COR-L47 (cell line): ENCODE measurements at regions not wholly inside any gene's neighbourhood (a gene's known extent, or its start where the extent isn't known, plus 50 kb on each side); places are given as distances from the start of the nearest gene placed in this dataset.

Source experiments
- DNase-seq: peaks from one replicate; lab custom pipeline; 2025; lab: John Stamatoyannopoulos, UW

DNA sequence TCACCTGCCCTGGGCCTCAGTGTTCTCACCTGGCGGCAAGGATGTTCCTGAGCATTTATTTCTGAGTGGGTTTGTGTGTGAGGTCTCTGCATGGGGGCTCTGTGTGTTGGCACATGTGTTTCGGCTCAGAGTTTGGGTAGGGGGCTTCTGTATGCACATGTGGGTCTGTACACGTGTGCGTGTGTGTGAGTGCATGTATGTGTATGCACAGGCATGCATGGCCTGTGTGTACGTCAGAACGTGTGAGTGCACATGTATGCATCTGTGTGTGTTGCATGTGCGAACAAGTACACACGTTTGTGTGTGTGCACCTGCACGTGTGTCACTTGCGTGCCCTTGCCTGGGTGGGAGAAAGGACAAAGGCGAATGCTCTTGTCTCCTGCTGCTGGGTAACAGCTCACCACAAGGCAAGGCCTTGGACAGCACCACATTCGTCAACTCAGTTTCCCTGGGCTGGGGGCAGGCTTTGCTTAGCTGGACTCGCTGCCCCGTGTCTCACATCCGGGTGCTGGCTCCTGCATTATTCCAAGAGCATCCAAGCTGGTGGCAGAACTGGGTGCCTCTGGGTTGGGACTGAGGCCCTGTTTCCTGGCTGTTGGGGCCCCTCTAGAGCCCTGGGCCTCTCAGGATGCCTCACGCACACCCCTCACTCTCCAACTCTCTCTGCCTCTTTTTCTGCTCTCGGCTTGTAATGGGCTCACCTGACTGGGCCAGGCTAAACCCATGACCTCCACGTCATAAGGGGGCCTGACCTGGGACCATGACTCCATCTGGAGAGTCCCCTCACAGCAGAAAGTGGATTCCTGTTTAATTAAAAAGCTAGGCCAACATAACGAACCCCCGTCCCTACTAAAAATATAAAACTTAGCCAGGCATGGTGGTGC is 153.6 kb upstream of the C14orf180 start:
- DNase-seq: no peak

DNA sequence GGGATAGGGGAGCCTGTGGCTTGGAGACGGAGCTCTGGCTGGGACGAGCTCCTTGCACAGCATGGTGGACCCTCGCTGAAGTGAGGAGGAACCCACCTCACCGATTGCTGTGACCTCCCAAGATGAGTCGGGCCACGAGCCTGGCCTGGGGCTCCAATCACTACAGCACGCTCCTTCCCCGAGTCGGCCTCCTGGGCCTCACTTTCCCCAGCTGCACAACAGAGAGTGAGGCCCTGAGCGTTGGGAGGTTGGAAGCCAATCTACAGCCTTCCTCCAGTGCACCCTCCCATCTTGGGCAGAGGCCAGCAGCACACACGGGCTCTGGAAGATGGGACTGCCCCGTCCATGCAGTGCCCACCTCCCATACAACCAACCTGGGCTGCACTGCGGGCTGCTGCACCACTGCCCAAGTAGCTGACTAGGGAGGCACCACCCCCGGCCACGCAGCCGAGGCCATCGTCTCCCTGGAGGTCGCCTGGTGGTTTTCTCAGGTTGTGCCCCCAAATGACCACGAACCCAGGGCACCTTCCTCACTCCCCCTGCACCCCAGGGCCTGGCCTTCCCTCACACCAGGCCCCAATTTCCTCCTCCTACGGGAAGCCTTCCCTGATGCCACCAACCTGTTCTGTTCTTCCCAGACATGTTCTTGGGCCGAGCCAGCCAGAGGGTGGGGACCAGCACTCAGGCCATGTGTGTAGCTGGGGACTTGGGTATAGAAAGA is 152.3 kb upstream of the C14orf180 start:
- DNase-seq: no peak

DNA sequence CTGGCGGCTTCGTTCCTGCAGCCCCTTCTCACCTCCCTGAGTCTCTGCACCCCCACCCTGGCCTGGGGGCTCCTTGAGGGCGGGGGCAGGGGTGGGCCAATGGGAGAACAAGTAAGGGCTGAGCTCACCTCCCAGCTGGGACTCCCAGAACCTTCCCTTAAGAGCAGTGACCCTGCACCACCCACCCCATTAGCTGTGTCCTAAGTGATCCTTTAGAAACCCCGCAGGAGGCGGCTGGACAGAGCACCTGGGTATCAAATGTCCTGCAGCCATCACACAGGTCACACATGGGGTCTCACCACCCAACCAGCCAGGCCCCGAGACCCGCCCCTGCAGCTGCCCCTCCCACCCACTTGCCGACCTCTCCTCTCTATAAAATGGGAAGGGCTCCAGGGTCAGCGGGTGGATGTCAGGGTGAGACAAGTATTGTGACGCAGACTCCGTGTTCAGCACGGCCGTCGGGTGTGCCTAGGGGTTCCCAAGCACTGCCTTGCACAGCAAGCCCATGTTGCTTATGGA is 151.2 kb upstream of the C14orf180 start:
- DNase-seq: no peak

DNA sequence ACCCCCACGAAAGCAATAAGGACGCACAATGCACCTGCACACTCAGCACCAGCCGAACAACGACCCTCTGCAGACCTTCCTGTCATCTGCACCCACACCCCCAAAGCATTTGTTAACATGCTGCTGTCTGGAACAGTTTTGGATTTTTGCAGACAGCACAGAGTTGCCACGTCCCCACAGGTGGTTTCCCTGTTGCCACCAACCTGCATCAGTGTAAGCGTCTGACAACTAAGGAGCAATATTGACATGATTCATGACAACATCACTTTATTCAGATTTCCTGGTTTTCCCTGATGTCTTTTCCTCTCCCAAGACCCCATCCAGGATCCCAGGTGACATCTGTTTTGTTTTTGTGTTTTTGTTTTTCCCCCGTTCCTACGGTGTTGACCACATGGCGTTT is 150.7 kb upstream of the C14orf180 start:
- no peak for DNase-seq

DNA sequence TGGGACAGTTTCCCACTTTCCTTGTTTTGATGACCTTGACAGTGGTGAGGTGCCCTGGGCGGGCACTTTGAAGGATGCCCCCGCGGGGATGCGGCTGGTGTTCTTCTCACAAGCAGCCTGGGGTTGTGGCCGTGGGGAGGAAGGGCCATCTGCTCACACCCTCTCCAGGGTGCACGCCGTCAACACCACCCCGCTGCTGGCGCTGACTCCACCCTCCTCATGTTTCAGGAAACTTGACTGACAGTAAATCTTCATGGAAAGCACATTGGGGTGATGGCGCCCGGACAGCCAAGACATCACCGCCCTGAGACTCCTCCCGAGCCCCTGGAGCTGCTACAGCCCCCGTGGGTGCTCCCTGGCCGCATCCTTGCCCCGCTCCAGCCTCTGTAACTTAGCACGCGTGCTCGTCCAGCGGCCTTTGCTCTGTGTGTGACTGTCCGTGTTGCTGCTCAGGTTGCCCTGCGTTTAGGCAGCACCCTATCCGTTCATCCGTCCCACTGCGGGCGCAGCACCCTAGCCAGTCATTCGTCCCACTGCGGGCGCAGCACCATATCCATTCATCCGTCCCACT is 150.2 kb upstream of the C14orf180 start:
- DNase-seq: no peak

DNA sequence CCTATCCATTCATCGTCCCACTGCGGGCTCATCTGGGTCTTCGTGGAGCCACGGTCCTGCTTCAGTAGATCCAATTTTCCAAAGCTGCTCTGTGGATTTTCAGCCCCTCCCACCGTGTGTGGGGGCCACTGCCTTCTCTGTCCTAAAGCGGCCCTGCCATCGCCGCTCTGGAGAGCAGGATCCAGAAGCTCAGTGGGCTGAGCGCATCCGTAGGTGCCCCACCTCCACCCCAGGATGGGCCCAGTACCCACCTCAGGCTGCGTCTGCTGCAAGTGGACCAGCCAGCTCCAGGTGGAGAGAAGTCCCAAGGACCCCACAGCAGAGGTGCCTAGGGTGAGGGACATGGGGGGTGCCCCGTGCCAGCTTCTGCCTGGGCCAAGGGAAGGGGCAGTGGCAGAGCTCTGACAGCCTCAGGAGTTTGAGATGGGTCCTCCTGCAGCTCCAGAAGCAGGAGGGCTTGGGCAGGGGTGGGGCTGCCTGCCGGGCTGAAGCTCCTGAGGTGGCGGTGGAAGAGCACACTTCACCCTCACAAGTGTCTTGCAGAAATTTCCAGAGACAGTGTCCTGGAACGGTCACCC is 148.1 kb upstream of the C14orf180 start:
- DNase-seq: no peak

DNA sequence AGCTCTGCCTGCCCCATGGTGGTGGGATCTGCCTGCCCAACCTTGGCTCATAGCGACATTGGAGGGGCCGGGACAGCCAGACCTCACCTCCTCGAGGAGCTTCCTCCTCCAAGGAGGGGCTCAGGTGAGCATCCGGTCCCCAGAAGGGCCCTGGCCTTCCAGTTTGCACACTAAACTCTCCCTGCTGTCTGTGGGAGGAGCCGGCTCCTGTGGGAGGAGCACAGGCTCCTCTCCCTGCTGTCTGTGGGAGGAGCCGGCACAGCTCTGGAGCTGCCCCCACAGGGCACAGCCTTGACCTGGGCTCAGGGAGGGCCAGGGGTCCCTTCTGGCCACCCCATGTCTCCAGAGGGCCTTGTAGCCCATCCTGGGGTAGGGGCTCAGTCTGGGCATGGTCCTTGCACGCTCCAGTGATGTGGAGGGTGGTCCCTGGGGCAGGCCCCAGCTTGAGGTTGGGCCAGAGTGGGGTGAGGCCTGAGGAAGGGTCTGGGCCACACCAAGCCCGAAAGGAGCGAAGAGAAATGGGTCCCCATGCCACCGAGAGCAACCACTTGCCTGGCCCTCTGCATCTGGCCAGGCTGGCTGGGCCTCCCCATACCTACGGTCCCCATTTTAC is 147.5 kb upstream of the C14orf180 start:
- no peak for DNase-seq

DNA sequence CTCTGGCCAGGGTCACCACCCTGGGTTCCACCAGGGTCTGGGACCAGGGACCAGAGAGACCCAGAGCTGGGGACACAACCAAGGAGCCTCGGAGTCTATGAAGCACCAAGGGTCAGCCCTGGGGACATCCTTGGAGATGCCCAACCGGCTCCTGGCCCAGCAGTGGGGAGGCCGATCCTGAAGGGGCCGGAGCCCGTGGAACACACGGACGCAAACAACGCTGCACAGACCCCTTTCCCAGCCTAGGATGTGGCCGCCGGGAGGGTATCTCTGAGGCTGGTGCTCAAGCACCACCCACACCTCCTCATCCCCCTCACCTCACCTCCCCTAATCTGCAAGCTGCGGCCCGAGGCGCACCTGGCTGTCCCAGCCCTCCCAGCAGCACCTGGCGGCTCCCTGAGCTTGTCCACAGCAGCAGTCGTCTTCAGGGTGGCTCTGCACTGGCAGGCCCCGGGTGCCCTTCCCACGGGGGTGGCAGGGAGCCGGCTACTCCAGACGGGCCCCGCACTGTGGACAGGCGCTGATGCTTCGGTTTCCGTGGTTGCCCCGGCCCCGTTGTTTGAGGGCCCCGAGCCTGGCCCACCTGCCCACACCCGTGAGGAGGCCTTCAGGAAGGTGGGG is 146.8 kb upstream of the C14orf180 start:
- DNase-seq: no peak

DNA sequence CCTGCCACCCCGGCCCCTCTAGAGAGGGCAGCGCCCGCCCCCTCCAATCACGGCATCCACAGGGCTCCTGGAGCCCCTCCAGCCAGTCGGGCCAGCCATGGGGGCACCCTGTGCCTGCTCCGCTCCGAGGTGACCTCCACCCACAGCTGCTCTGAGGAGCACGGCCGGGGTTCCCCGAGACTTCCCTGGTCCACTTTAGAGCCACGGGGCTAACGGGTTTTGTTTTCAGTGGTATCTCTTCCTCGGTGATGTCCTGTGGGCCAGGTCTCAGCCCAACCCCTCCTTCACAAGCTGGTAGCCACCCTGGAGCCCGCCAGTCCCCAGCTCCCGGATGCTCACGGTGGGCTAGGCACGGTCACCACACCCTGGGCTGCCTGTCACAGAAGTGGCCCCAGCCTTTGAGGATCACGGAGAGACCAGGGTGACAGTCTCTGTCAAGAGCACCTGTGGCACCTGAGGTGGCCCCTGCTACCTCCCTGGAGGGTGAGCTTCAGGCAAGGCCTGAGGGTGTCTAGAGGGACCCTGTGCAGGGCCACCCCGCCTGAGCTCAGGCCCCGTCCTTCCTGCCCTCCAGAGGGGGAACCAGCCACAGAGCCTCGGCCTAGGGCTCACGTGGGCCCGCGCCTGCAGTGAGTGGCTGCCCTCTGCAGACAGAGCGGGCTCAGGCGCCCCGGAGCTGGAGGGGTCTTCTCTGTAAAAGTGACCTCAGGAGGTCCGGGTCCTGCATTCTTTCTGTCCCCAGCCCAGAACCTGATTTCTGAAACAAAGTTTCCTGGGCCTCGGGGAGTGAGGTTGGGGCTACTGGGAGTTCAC is 146.0 kb upstream of the C14orf180 start:
- DNase-seq: no peak

DNA sequence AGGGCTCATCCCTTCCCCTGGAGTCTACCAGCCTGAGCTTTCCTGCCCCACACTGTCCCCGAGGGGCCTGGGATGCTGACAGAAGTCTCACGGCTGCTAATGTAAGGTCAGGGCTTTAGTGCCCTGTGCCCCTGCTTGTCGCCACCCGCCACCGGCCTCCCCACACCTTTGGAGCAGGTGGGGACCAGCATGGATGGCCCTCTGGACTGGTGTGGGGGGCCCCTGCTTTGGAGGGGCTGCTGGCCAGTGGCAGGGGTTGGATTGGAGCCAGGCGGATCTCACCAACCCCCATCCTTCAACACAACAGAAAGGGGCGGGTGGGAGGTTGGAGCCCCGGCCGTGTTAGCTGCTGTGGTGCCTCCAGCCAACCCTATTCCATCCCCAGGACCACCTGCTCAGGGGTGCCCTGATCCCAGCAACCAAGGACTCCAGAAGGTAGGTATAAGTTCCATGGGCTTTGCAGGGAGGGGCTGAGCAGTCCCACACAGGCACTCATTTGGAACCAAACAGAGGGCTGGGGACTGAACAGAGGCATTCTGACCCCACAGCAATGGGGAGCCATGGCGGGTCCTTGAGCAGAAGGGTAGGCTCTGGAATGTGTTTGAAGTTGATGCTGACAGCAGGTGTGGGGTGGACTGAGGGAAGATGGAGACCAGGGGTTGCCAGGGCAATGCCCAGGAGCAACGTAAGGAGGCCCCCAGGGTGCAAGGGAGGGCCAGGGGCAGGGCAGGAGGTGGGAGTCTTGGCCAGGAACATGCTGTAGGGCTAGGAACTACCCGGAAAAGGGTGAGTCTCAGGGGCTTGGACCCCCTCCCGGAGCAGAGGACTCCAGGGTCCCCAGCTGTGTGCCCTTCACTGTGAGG is 145.1 kb upstream of the C14orf180 start:
- no peak for DNase-seq

DNA sequence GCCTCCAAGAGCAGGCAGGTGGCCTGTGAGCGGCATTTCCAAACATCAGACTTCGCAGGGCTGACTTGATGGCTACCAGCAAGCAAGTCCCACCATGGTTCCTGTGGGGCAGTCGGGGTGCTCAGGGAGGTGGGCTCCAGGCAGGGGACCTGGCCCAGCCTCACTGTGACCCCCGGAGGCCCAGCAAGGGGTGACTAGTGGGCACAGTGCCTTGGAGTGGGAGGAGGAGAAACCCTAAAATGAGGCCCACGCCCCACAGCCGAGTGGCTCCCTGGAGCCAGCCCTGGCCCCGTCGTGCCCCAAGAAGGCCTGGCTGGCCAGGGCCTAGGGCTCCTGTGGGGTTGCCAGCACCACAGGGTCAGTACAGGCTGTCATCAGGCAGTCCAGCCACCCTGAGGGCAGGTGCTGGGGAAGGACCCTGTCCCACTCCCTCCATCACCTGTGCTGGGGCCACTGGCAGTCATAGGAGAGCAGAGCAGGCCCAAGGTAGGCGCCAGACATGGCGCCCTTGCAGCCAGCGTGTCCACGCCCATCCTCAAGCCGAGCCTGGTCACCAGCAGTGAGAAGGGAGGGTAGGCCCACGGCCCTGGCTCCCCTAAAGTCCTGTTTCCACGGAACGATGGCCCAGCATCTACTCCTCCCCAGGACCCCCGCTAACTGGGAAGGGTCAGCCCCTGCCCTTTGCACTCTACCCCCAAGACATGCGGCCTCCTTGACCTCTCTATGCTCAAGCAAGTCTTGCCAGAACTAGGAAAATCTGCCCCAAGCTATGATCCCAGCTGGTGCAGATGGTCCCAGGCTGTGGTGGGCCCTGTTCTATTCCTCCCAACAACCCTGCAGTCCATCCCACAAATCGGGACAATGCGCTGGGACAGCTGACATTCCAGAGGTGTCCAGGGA is 144.2 kb upstream of the C14orf180 start:
- DNase-seq: no peak

DNA sequence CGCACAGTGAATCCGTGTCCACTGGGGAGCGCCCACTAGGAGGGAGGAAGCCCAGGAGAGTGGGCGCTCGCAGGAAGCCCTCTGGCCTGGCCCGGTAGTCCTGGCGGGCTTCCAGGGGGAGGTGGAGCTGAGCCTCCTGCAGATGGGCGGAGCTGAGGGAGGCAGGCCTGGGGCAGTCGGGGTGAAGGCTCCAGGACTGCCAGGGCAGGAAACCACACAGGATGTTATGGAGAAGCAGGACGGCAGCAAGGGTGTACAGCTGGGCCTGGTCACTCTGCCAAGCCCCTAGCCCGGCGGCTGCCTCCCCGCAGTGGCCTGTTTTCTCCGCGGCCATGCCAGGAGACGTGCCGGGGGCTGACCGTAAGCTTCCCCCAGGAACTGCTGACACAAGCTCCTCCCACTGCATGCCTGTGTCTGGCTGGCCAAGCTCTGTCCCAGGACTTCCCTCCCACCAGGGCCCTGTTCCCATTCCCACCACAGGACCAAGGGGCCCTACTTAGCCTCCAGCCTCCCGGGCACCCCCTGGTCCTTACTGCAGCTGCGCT is 143.4 kb upstream of the C14orf180 start:
- DNase-seq: no peak

DNA sequence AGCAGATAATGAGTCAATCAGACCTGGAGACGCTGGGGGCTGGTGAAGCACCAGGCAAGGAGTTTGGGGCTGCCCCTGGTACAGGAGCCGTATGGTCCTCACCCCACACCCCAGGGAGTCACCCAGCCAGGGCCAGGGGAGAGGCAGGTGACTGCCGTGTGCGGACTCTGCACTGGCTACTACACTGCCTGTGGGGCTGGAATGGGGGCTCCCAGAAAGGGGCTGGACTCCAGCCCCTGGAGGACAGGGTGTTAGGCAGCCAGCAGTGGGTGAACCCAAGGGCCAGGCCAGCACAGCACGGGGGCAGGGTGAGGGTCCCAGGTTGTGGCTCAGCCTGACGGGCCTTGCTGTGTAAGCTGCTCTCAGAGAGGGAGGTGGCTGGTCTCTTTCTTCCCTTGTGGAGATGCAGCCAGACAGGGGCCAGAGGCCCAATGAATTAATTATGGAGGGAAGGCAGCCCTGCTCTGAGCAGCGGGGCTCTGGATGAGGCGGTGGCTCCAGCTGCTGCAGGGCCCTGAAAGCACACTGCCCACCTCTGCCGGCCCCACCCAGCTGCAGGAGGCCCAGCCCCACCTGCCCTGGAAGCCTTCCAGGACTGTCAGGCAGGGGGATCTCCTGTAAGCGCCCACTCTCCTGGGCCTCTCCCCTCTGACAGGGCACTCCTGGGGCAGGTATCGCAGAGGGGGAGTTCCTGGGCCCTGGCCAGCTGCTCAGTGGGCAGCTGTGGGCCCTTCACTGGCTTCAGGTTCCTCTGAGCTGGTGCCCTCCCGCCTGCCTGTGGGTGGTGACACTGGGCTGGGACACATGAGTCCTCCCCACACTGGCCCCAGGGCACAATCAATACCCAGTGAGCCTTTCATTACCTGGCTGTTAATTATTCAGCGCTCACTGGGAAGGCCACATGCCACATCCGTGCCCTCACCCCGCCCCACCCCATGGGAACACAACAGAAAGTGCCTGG is 142.5 kb upstream of the C14orf180 start:
- DNase-seq: peak; percentile 99

DNA sequence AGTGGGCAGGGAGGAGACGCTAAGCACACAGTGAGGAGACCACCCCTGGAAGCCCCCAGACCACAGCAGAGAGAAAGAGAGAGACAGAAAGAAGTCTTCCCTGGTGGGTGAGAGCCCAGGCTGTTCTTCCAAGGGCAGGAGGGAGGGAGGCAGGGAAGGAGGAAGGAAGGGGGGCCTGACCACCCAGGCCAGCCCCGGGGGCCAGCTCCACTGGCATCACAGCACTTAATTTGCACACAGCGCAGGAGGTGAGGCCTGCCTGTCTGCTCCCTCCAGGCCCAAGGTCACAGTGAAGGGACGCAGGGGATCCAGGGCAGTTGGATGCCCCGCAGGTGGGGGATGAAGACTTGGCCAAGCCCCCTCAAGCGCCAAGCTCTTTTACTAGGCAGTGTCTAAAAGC is 141.9 kb upstream of the C14orf180 start:
- DNase-seq: no peak

DNA sequence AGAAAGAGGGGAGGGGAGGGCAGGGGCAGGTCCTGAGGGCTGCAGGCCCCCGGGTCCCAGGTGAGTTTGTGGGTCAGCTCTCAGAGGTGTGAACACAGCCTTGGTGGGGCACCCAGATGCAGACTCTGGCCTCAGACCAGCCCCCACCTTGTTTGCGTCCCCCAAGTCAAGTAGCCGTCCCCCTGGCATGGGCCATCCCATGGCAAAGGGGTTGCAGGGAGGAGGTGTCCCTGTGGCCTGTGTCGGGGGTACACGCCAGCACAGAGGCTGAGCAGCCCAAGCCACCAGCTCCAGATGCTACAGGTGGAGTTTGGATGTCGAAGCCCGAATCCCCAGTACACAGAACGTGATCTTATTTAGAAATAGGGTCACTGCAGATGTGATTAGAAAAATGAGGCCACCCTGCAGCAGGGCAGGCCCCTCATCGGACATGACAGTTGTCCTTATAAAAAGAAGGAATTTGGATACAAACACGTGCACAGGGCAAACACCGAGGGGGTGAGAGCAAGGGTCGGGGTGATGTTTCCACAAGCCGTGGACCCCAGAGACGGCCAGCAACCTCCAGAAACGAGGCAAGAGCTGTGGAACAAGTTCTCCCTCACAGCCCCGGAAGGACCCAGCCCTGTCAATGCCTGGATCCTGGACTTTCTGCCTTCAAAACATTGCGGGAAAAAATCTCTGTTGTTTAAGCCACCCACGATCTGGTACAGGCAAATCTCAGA is 141.2 kb upstream of the C14orf180 start:
- no peak for DNase-seq

DNA sequence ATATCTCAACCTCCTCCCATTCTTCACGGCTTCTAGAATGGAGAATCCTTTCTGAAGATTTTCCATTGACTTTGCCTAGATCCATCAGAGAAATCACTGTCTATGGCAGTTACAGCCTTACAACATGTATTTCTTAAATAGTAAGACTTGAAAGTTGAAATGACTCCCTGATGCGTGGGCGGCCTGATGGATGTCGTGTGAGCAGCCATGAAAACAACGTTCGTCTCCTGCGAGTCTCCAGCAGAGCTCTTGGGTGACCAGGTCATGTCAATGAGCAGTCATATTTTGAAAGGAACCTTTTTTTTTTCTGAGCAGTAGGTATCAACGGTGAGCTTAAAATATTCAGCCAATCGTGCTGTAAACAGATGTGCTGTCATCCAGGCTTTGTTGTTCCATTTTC is 139.9 kb upstream of the C14orf180 start:
- no peak for DNase-seq
